HG03469 (cell line): ENCODE measurements at regions not wholly inside any gene's neighbourhood (a gene's known extent, or its start where the extent isn't known, plus 50 kb on each side); places are given as distances from the start of the nearest gene placed in this dataset.

Source experiments
- ATAC-seq: cut with Tn5 transposase; IDR thresholded peaks from one replicate; pipeline ENCODE4 v1.9.1; 2021; ENCODE audit warnings: mild to moderate bottlenecking, moderate library complexity, moderate number of reproducible peaks; ENCODE audit not compliant: unreplicated experiment

GRCh38 chr2:176826356-176826755 is 386.2 kb upstream of the HNRNPA3 start:
- no peak for ATAC-seq

GRCh38 chr2:176826984-176827668 is 385.5 kb upstream of the HNRNPA3 start:
- no peak for ATAC-seq

GRCh38 chr2:176830362-176830761 is 382.2 kb upstream of the HNRNPA3 start:
- no peak for ATAC-seq

GRCh38 chr2:176832086-176832485 is 380.5 kb upstream of the HNRNPA3 start:
- no peak for ATAC-seq

- no peak for ATAC-seq
These were observed 378.9 kb upstream of the HNRNPA3 start for GRCh38 chr2:176833671-176834070.

GRCh38 chr2:176834226-176834625 is 378.4 kb upstream of the HNRNPA3 start:
- ATAC-seq = no peak

GRCh38 chr2:176843208-176843607 is 369.4 kb upstream of the HNRNPA3 start:
- no peak for ATAC-seq

- ATAC-seq = no peak
These were observed 368.1 kb upstream of the HNRNPA3 start for GRCh38 chr2:176844461-176844860.

- ATAC-seq = no peak
These were observed 366.9 kb upstream of the HNRNPA3 start for GRCh38 chr2:176845718-176846117.

- no peak for ATAC-seq
These were observed 365.0 kb upstream of the HNRNPA3 start for GRCh38 chr2:176847575-176847974.

GRCh38 chr2:176848844-176849243 is 363.8 kb upstream of the HNRNPA3 start:
- no peak for ATAC-seq

- no peak for ATAC-seq
These were observed 361.2 kb upstream of the HNRNPA3 start for GRCh38 chr2:176851200-176851888.

- no peak for ATAC-seq
These were observed 360.6 kb upstream of the HNRNPA3 start for GRCh38 chr2:176851889-176852483.

- no peak for ATAC-seq
These were observed 359.9 kb upstream of the HNRNPA3 start for GRCh38 chr2:176852667-176853066.

- ATAC-seq = no peak
These were observed 358.5 kb upstream of the HNRNPA3 start for GRCh38 chr2:176854062-176854461.

- ATAC-seq = no peak
These were observed 357.7 kb upstream of the HNRNPA3 start for GRCh38 chr2:176854878-176855277.

GRCh38 chr2:176856683-176857082 is 355.9 kb upstream of the HNRNPA3 start:
- no peak for ATAC-seq

- no peak for ATAC-seq
These were observed 347.3 kb upstream of the HNRNPA3 start for GRCh38 chr2:176865336-176865735.

GRCh38 chr2:176872406-176872805 is 340.2 kb upstream of the HNRNPA3 start:
- ATAC-seq = no peak

GRCh38 chr2:176873403-176873802 is 339.2 kb upstream of the HNRNPA3 start:
- ATAC-seq = no peak

GRCh38 chr2:176876493-176877103 is 336.0 kb upstream of the HNRNPA3 start:
- no peak for ATAC-seq
